H1 (cell line): ENCODE measurements at regions not wholly inside any gene's neighbourhood (a gene's known extent, or its start where the extent isn't known, plus 50 kb on each side); places are given as distances from the start of the nearest gene placed in this dataset.

ENCODE experiments used
- BCL11A ChIP-seq, 2 experiments: IDR thresholded peaks; one replicate each; pipeline ENCODE4 v1.6.1; 2011; ENCODE audit warnings: low read depth in 2 of 2, low read length in 2 of 2, mild to moderate bottlenecking in 2 of 2
- SP2 ChIP-seq: IDR thresholded peaks from 2 replicates; pipeline ENCODE4 v1.6.1; 2012; ENCODE audit warnings: mild to moderate bottlenecking, low read length, inconsistent platforms
- SRF ChIP-seq: IDR thresholded peaks from 2 replicates; pipeline ENCODE4 v1.6.1; 2011; ENCODE audit warnings: mild to moderate bottlenecking, low read depth, low read length, moderate library complexity
- ZNF274 ChIP-seq: IDR thresholded peaks from 2 replicates; pipeline ENCODE4 v1.7.0; 2012; ENCODE audit warnings: low read length, borderline replicate concordance; ENCODE audit errors: extremely low read depth
- TF ChIP-seq, protein P1 (sequence below): fragments of 300-600 bp; sonication (generic); IDR thresholded peaks from 2 replicates; pipeline ENCODE4 v1.7.1; 2012; ENCODE audit warnings: low read length, moderate library complexity, mild to moderate bottlenecking, inconsistent platforms; ENCODE audit not compliant: insufficient replicate concordance

DNA sequence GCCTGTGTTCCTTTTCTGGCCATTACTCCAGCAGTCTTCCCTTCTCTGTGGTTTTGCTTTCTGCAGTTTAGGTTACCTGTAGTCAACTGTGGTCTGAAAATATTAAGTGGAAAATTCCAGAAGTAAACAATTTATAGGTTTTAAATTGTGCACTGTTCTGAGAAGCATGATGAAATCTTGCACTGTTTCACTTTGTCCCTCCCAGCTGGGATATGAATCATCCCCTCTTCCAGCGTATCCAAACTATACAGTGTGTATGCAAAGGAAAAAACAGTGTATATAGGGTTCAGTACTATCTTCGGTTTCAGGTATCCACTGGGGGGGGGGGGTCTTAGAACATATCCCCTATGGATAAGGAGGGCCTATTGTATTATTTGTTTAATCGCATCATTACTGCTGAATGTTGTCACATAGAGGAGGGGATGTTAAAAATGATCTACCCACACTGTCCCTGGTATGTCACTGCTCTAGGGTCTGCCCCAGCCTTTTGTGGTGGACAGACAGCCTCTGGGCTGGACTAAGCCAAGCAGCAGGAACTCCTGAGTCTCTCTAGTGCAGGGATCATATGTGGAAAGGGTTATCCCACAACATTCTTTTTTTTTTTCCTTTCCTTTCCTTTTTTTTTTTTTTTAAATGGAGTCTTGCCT lies 109.1 kb upstream of the MAX start (continued):
- TF ChIP-seq, protein P1, sequence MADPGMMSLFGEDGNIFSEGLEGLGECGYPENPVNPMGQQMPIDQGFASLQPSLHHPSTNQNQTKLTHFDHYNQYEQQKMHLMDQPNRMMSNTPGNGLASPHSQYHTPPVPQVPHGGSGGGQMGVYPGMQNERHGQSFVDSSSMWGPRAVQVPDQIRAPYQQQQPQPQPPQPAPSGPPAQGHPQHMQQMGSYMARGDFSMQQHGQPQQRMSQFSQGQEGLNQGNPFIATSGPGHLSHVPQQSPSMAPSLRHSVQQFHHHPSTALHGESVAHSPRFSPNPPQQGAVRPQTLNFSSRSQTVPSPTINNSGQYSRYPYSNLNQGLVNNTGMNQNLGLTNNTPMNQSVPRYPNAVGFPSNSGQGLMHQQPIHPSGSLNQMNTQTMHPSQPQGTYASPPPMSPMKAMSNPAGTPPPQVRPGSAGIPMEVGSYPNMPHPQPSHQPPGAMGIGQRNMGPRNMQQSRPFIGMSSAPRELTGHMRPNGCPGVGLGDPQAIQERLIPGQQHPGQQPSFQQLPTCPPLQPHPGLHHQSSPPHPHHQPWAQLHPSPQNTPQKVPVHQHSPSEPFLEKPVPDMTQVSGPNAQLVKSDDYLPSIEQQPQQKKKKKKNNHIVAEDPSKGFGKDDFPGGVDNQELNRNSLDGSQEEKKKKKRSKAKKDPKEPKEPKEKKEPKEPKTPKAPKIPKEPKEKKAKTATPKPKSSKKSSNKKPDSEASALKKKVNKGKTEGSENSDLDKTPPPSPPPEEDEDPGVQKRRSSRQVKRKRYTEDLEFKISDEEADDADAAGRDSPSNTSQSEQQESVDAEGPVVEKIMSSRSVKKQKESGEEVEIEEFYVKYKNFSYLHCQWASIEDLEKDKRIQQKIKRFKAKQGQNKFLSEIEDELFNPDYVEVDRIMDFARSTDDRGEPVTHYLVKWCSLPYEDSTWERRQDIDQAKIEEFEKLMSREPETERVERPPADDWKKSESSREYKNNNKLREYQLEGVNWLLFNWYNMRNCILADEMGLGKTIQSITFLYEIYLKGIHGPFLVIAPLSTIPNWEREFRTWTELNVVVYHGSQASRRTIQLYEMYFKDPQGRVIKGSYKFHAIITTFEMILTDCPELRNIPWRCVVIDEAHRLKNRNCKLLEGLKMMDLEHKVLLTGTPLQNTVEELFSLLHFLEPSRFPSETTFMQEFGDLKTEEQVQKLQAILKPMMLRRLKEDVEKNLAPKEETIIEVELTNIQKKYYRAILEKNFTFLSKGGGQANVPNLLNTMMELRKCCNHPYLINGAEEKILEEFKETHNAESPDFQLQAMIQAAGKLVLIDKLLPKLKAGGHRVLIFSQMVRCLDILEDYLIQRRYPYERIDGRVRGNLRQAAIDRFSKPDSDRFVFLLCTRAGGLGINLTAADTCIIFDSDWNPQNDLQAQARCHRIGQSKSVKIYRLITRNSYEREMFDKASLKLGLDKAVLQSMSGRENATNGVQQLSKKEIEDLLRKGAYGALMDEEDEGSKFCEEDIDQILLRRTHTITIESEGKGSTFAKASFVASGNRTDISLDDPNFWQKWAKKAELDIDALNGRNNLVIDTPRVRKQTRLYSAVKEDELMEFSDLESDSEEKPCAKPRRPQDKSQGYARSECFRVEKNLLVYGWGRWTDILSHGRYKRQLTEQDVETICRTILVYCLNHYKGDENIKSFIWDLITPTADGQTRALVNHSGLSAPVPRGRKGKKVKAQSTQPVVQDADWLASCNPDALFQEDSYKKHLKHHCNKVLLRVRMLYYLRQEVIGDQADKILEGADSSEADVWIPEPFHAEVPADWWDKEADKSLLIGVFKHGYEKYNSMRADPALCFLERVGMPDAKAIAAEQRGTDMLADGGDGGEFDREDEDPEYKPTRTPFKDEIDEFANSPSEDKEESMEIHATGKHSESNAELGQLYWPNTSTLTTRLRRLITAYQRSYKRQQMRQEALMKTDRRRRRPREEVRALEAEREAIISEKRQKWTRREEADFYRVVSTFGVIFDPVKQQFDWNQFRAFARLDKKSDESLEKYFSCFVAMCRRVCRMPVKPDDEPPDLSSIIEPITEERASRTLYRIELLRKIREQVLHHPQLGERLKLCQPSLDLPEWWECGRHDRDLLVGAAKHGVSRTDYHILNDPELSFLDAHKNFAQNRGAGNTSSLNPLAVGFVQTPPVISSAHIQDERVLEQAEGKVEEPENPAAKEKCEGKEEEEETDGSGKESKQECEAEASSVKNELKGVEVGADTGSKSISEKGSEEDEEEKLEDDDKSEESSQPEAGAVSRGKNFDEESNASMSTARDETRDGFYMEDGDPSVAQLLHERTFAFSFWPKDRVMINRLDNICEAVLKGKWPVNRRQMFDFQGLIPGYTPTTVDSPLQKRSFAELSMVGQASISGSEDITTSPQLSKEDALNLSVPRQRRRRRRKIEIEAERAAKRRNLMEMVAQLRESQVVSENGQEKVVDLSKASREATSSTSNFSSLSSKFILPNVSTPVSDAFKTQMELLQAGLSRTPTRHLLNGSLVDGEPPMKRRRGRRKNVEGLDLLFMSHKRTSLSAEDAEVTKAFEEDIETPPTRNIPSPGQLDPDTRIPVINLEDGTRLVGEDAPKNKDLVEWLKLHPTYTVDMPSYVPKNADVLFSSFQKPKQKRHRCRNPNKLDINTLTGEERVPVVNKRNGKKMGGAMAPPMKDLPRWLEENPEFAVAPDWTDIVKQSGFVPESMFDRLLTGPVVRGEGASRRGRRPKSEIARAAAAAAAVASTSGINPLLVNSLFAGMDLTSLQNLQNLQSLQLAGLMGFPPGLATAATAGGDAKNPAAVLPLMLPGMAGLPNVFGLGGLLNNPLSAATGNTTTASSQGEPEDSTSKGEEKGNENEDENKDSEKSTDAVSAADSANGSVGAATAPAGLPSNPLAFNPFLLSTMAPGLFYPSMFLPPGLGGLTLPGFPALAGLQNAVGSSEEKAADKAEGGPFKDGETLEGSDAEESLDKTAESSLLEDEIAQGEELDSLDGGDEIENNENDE: no peak
- no peak for TF ChIP-seq SRF
- TF ChIP-seq ZNF274: no peak
- no peak for TF ChIP-seq BCL11A (IDR thresholded peaks at IDR 0.05; ENCODE audit: low read depth in 2 of 2, low read length in 2 of 2)
- no peak for TF ChIP-seq SP2
